ENCODE measurements at regions not wholly inside any gene's neighbourhood (a gene's known extent, or its start where the extent isn't known, plus 50 kb on each side); places are given as distances from the start of the nearest gene placed in this dataset.

DNA sequence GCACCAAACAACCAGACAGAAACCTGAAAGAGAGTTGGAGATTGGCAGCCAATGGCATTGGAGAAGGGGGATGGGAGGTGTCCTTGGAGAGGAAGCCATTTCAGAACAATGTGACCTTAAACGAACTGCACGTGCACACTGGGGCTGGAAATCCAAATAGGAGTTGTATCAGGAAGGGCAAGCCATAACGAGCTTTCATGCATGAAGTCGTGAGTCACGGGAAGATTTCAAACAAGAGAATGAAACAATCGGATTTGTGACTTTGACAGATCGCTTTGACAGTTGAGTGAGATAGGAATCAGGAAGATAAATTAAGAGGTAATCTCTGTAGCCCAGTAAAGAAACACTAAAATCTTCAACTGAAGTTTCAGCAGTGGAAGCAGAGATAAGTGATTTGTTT is 445.8 kb upstream of the ZP4 start:
- TF ChIP-seq CREM (CRISPR knock-in tag; IDR thresholded peaks at IDR 0.05) (no peak), ESRRA (CRISPR knock-in tag; IDR thresholded peaks at IDR 0.05; ENCODE audit: borderline replicate concordance) (no peak), RORB (CRISPR knock-in tag; IDR thresholded peaks at IDR 0.05) (no peak), ZNF423 (CRISPR knock-in tag; IDR thresholded peaks at IDR 0.05) (no peak), NR3C1 (CRISPR knock-in tag; conservative IDR thresholded peaks at IDR 0.05; ENCODE audit: low read depth) (no peak), ATF1 (CRISPR knock-in tag; IDR thresholded peaks at IDR 0.05) (no peak)
- TF ChIP-seq, protein P1, sequence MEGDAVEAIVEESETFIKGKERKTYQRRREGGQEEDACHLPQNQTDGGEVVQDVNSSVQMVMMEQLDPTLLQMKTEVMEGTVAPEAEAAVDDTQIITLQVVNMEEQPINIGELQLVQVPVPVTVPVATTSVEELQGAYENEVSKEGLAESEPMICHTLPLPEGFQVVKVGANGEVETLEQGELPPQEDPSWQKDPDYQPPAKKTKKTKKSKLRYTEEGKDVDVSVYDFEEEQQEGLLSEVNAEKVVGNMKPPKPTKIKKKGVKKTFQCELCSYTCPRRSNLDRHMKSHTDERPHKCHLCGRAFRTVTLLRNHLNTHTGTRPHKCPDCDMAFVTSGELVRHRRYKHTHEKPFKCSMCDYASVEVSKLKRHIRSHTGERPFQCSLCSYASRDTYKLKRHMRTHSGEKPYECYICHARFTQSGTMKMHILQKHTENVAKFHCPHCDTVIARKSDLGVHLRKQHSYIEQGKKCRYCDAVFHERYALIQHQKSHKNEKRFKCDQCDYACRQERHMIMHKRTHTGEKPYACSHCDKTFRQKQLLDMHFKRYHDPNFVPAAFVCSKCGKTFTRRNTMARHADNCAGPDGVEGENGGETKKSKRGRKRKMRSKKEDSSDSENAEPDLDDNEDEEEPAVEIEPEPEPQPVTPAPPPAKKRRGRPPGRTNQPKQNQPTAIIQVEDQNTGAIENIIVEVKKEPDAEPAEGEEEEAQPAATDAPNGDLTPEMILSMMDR (IDR thresholded peaks at IDR 0.05), result no peak
- TF ChIP-seq, protein P2, sequence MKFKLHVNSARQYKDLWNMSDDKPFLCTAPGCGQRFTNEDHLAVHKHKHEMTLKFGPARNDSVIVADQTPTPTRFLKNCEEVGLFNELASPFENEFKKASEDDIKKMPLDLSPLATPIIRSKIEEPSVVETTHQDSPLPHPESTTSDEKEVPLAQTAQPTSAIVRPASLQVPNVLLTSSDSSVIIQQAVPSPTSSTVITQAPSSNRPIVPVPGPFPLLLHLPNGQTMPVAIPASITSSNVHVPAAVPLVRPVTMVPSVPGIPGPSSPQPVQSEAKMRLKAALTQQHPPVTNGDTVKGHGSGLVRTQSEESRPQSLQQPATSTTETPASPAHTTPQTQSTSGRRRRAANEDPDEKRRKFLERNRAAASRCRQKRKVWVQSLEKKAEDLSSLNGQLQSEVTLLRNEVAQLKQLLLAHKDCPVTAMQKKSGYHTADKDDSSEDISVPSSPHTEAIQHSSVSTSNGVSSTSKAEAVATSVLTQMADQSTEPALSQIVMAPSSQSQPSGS (CRISPR knock-in tag; IDR thresholded peaks at IDR 0.05; ENCODE audit: borderline replicate concordance, low read depth), result no peak
- TF ChIP-seq, protein P3, sequence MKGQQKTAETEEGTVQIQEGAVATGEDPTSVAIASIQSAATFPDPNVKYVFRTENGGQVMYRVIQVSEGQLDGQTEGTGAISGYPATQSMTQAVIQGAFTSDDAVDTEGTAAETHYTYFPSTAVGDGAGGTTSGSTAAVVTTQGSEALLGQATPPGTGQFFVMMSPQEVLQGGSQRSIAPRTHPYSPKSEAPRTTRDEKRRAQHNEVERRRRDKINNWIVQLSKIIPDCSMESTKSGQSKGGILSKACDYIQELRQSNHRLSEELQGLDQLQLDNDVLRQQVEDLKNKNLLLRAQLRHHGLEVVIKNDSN (CRISPR knock-in tag; IDR thresholded peaks at IDR 0.05), result no peak
- TF ChIP-seq, protein P4, sequence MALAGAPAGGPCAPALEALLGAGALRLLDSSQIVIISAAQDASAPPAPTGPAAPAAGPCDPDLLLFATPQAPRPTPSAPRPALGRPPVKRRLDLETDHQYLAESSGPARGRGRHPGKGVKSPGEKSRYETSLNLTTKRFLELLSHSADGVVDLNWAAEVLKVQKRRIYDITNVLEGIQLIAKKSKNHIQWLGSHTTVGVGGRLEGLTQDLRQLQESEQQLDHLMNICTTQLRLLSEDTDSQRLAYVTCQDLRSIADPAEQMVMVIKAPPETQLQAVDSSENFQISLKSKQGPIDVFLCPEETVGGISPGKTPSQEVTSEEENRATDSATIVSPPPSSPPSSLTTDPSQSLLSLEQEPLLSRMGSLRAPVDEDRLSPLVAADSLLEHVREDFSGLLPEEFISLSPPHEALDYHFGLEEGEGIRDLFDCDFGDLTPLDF (CRISPR knock-in tag; IDR thresholded peaks at IDR 0.05), result no peak
- TF ChIP-seq, protein P5, sequence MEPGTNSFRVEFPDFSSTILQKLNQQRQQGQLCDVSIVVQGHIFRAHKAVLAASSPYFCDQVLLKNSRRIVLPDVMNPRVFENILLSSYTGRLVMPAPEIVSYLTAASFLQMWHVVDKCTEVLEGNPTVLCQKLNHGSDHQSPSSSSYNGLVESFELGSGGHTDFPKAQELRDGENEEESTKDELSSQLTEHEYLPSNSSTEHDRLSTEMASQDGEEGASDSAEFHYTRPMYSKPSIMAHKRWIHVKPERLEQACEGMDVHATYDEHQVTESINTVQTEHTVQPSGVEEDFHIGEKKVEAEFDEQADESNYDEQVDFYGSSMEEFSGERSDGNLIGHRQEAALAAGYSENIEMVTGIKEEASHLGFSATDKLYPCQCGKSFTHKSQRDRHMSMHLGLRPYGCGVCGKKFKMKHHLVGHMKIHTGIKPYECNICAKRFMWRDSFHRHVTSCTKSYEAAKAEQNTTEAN (CRISPR knock-in tag; IDR thresholded peaks at IDR 0.05), result no peak
- TF ChIP-seq, protein P6, sequence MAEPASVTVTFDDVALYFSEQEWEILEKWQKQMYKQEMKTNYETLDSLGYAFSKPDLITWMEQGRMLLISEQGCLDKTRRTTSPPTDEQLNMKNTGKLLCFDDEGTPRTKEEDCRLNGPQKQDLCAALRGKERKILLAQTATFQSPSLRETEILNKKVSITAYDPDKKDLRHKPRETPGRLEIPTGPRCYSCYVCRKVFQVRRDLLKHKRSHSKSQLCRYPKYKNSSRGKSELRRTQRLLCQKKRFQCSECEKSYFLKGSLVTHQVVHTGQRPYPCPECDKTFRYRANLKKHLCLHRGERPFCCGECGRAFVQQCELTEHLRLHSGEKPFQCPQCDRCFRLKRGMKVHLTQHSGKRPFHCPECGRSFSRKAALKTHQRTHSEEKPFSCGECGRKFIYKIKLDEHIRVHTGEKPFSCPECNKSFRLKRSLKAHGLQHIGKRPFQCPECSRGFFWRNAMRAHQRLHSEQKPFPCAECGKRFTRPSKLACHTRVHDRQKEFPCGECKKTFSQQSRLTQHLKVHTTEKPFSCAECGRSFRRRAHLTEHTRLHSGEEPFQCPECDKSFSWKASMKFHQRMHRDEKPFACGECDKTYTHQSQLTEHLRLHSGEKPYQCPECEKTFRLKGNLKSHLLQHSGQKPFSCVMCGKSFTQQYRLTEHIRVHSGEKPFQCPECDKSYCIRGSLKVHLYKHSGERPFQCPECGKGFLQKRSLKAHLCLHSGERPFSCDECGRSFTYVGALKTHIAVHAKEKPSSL (CRISPR knock-in tag; conservative IDR thresholded peaks at IDR 0.05), result no peak
- TF ChIP-seq, protein P7, sequence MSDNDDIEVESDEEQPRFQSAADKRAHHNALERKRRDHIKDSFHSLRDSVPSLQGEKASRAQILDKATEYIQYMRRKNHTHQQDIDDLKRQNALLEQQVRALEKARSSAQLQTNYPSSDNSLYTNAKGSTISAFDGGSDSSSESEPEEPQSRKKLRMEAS (CRISPR knock-in tag; IDR thresholded peaks at IDR 0.05), result no peak
- TF ChIP-seq, protein P8, sequence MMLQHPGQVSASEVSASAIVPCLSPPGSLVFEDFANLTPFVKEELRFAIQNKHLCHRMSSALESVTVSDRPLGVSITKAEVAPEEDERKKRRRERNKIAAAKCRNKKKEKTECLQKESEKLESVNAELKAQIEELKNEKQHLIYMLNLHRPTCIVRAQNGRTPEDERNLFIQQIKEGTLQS (CRISPR knock-in tag; conservative IDR thresholded peaks at IDR 0.05), result no peak
